ENCODE measurements at regions not wholly inside any gene's neighbourhood (a gene's known extent, or its start where the extent isn't known, plus 50 kb on each side); places are given as distances from the start of the nearest gene placed in this dataset.

DNA sequence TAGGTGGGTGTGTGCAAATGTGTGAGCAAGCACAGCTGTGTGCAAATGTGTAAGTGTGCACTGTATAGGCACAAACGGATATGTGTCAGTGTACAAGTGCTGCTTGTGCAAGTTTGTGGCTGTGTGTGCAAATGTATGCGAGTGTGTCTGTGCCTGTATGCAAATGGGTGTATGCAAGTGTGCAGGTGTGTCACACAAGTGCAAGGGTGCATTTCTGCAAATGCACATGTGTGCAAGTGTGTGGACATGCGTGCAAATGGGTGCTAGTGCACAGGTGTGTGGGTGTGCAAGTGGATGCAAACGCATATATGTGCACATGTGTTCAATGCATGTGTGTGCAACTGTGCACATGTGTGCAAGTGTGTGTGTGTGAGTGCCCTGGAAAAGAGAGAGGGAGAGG is 76.5 kb upstream of the TNRC6C start:
- Histone ChIP-seq H3K27ac (ENCODE audit: low read length) (peak overlapping the region; percentile 99), H3K36me3 (ENCODE audit: control insufficient read depth in 2 of 2, extremely low read depth in 1 of 2, insufficient read depth in 1 of 2, low read length in 1 of 2) (no peaks in the 10 kb centered on the region), H3K27me3 (replicated peaks in 1 of 2; ENCODE audit: control insufficient read depth in 2 of 2, extremely low read depth in 1 of 2, insufficient read depth in 2 of 2, low read length in 1 of 2) (no peaks in the 10 kb centered on the region), H3K9me3 (no peaks in the 10 kb centered on the region), H3K4me1 (ENCODE audit: control insufficient read depth in 1 of 2, extremely low read depth in 1 of 2, insufficient read depth in 2 of 2, low read length in 2 of 2) (peaks cover 48 to 87% of the 10 kb centered on the region in 2 experiments), H3K4me3 (ENCODE audit: control insufficient read depth in 1 of 2, extremely low read depth in 1 of 2, low read length in 1 of 2) (peak overlapping the region; percentile 48 to 66)
- H3K27me3 Mint-ChIP-seq, result no peaks in the 10 kb centered on the region
- peak overlapping the region; percentile 95 to 98 for H3K27ac Mint-ChIP-seq
- peak in 1 of 35 experiments; percentile 8 for DNase-seq
- peak in 2 of 4 experiments; percentile 2 to 5 for ATAC-seq (replicated peaks in 1 of 4)
- no peaks in the 10 kb centered on the region for H3K36me3 Mint-ChIP-seq
- 14% methylated on average over 4 of the region's 4 CpGs for WGBS (ENCODE audit: insufficient coverage)
- peaks cover 91 to 98% (median 91%) of the 10 kb centered on the region in 3 donors for H3K4me1 Mint-ChIP-seq
- ChIA-PET POLR2A (interaction anchor here in 1 of 2 donors (1.2 to 2.6 kb wide), 3 partner anchors 76 to 98 kb away, joined by 7 to 11 read pairs (median 11); partner anchors contain the start of gene TNRC6C), CTCF (interaction anchor here in 1 of 2 donors (0.9 to 1.0 kb wide), 2 partner anchors 39 to 76 kb away, joined by 3 to 5 read pairs; partner anchors contain the start of gene TNRC6C)
- H3K4me3 Mint-ChIP-seq, result peak overlapping the region; percentile 73 to 87 (median 78)
- H3K9me3 Mint-ChIP-seq, result no peaks in the 10 kb centered on the region

DNA sequence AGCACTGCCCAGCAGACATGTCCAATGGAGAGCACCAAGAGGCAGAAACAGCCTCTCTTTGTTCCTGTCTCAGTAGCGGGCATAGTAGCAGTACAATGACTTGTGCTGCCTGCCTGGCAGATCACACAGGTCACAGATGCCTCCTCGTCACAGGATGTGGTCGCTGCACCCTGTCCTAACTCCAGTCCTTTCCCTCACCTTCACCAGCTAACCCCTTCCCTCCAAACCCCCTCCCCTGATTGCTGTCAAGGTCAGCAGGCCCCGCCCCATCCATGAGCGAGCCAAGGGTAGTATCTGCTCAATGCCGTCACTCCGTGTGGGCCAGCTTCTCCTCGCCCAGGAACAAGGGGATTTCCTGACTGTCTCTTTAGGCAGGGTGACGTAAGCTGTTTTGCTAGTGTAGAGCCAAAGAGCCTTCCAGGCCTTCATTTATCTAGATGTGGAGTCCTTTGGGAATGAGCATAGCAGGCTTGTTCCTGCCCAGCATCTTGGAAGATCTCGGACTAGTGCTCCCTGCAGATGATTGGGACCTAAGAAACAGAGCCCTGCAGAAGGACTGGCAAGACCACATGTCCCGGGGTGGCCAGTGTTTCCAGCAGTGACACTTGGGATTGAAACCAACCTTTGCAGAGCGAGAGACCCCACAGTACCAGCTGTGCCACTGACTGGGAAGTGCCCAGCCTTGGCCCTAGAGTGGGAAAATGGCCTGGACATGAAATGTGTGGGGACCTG is 75.9 kb upstream of the TNRC6C start:
- Histone ChIP-seq H3K4me3 (ENCODE audit: control insufficient read depth in 1 of 2, extremely low read depth in 1 of 2, low read length in 1 of 2) (peak overlapping the region; percentile 48 to 66), H3K9me3 (no peaks in the 10 kb centered on the region), H3K27me3 (replicated peaks in 1 of 2; ENCODE audit: control insufficient read depth in 2 of 2, extremely low read depth in 1 of 2, insufficient read depth in 2 of 2, low read length in 1 of 2) (no peaks in the 10 kb centered on the region), H3K36me3 (ENCODE audit: control insufficient read depth in 2 of 2, extremely low read depth in 1 of 2, insufficient read depth in 1 of 2, low read length in 1 of 2) (no peaks in the 10 kb centered on the region), H3K4me1 (ENCODE audit: control insufficient read depth in 1 of 2, extremely low read depth in 1 of 2, insufficient read depth in 2 of 2, low read length in 2 of 2) (peaks cover 43 to 87% of the 10 kb centered on the region in 2 experiments), H3K27ac (ENCODE audit: low read length) (peak overlapping the region; percentile 99)
- Mint-ChIP-seq H3K4me1 (peaks cover 91 to 98% (median 91%) of the 10 kb centered on the region in 3 donors), H3K9me3 (no peaks in the 10 kb centered on the region), H3K27me3 (no peaks in the 10 kb centered on the region), H3K27ac (peak overlapping the region; percentile 95 to 98), H3K36me3 (no peaks in the 10 kb centered on the region), H3K4me3 (peak overlapping the region; percentile 73 to 87 (median 78))
- DNase-seq (peak; percentile 56 to 97 (median 94)), ATAC-seq (replicated peaks in 1 of 4) (peak; percentile 84 to 86 (median 86))
- 24% methylated on average over 12 of the region's 12 CpGs for WGBS (ENCODE audit: insufficient coverage)
- ChIA-PET CTCF (interaction anchor here in 1 of 2 donors (1.0 kb wide), 1 partner anchor 76 kb away, joined by 5 read pairs; the partner anchor contains the start of gene TNRC6C), POLR2A (interaction anchor here (0.6 to 2.6 kb wide), 4 partner anchors 76 to 428 kb away, joined by 3 to 11 read pairs (median 8); partner anchors contain the start of gene TNRC6C (in 2 of the 2))

DNA sequence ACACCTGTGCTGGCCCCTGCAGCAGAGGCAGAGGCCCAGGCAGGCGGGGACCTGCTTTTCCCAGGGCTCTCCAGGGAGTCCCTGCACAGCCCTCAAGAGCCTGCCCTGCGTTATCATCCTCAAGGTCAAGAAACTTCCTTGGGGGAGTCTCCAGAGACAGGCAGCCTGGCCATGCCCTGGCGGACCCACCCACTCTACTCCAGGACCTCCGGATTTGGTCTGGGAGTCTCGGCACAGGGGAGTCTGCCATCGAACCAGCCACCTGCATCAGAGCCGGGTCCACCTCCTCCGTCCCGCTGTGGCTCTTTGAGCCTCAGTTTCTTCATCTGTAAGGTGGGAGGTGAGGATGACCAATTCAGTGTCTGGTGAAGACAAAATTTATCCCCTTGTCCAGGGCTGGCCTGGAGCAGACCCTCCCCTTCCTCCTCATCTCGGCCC is 75.3 kb upstream of the TNRC6C start:
- Histone ChIP-seq H3K27ac (ENCODE audit: low read length) (peak overlapping the region; percentile 99), H3K36me3 (ENCODE audit: control insufficient read depth in 2 of 2, extremely low read depth in 1 of 2, insufficient read depth in 1 of 2, low read length in 1 of 2) (no peaks in the 10 kb centered on the region), H3K9me3 (no peaks in the 10 kb centered on the region), H3K4me3 (ENCODE audit: control insufficient read depth in 1 of 2, extremely low read depth in 1 of 2, low read length in 1 of 2) (no peak overlapping the region), H3K4me1 (ENCODE audit: control insufficient read depth in 1 of 2, extremely low read depth in 1 of 2, insufficient read depth in 2 of 2, low read length in 2 of 2) (peaks cover 42 to 87% of the 10 kb centered on the region in 2 experiments), H3K27me3 (replicated peaks in 1 of 2; ENCODE audit: control insufficient read depth in 2 of 2, extremely low read depth in 1 of 2, insufficient read depth in 2 of 2, low read length in 1 of 2) (no peaks in the 10 kb centered on the region)
- H3K9me3 Mint-ChIP-seq, result no peaks in the 10 kb centered on the region
- DNase-seq (no peak), ATAC-seq (replicated peaks in 1 of 4) (no peak)
- peaks cover 92 to 98% (median 92%) of the 10 kb centered on the region in 3 donors for H3K4me1 Mint-ChIP-seq
- ChIA-PET POLR2A (interaction anchor here (0.6 to 2.6 kb wide), 4 partner anchors 75 to 429 kb away, joined by 3 to 11 read pairs (median 8); partner anchors contain the start of gene TNRC6C (in 2 of the 2)), CTCF (no interaction called here)
- H3K4me3 Mint-ChIP-seq, result peak overlapping the region in 1 of 3 donors; percentile 87
- H3K36me3 Mint-ChIP-seq, result no peaks in the 10 kb centered on the region
- H3K27me3 Mint-ChIP-seq, result no peaks in the 10 kb centered on the region
- H3K27ac Mint-ChIP-seq, result peak overlapping the region; percentile 95 to 98
- WGBS (ENCODE audit: insufficient coverage), result 94% methylated on average over 4 of the region's 10 CpGs

DNA sequence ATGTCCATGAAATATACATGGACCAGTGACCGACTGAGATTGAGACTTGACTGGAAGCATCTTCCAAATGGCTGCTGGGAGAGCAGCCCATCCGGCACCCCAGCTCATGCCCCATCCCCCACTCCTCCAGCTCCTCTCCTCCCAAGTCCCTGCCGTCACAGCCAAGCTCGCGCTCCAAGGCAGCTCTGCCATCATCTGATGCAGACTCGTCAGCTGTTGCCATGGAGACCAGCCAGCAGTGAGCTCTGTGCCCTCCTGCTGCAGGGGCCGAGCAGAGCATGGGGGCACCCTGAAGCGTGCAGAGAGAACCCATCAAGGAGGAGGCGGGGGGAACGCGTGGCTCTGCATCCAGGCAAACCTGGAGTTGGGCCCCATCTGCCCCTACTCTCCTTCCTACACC is 74.5 kb upstream of the TNRC6C start:
- no peaks in the 10 kb centered on the region for H3K9me3 Mint-ChIP-seq
- ChIA-PET CTCF (no interaction called here), POLR2A (interaction anchor here (0.5 to 1.2 kb wide), 3 partner anchors 74 to 76 kb away, joined by 3 to 7 read pairs (median 6); partner anchors contain the start of gene TNRC6C (in 2 of the 2))

DNA sequence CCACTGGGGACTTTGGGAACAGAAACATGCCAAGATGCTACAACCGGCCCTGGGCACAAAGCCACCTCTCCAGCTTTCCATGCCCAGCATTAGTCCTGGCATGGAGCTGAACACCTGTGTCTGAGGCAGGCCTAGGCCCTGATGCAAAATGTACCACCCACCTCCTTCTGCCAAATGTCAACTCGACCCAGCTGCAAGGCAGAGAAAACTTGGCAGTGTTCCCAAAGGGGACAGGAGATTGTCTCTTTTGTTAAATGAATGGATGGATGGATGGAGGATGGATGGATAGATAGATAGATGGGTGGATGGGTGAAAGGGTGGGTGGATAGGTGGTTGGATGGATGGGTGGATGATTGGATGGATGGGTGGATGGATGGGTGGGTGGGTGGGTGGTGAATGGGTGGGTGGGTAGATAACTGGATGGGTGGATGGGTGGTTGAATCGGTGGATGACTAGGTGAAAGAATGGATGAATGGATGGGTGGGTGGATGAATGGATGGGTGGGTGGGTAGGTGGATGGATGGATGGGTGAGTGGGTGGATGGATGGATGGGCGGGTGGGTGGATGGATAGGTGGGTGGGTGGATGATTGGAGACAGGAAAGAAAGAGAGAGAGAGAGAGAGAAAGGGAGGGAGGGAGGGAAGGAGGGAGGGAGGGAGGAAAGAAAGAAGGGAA is 73.4 kb upstream of the TNRC6C start:
- H3K27ac ChIP-seq (ENCODE audit: low read length), result peak overlapping the region; percentile 99
- 100% methylated on average over 2 of the region's 4 CpGs for WGBS (ENCODE audit: insufficient coverage)
- ChIA-PET CTCF (interaction anchor here in 1 of 2 donors (0.7 kb wide), 1 partner anchor 946 kb away, joined by 5 read pairs; no protein-coding TSS in a partner anchor), POLR2A (interaction anchor here in 1 of 2 donors (1.2 kb wide), 1 partner anchor 73 kb away, joined by 7 read pairs; the partner anchor contains the start of gene TNRC6C)
- H3K36me3 ChIP-seq (ENCODE audit: control insufficient read depth in 2 of 2, extremely low read depth in 1 of 2, insufficient read depth in 1 of 2, low read length in 1 of 2), result no peaks in the 10 kb centered on the region
- H3K4me3 Mint-ChIP-seq, result no peak overlapping the region
- no peak for ATAC-seq (replicated peaks in 1 of 4)
- H3K4me3 ChIP-seq (ENCODE audit: control insufficient read depth in 1 of 2, extremely low read depth in 1 of 2, low read length in 1 of 2), result no peak overlapping the region
- no peaks in the 10 kb centered on the region for H3K36me3 Mint-ChIP-seq
- peaks cover 30 to 78% of the 10 kb centered on the region in 2 experiments for H3K4me1 ChIP-seq (ENCODE audit: control insufficient read depth in 1 of 2, extremely low read depth in 1 of 2, insufficient read depth in 2 of 2, low read length in 2 of 2)
- no peaks in the 10 kb centered on the region for H3K27me3 ChIP-seq (replicated peaks in 1 of 2; ENCODE audit: control insufficient read depth in 2 of 2, extremely low read depth in 1 of 2, insufficient read depth in 2 of 2, low read length in 1 of 2)
- H3K27ac Mint-ChIP-seq, result peak overlapping the region; percentile 95 to 98
- no peaks in the 10 kb centered on the region for H3K9me3 Mint-ChIP-seq
- H3K9me3 ChIP-seq, result no peaks in the 10 kb centered on the region
- H3K4me1 Mint-ChIP-seq, result peaks cover 78 to 92% (median 84%) of the 10 kb centered on the region in 3 donors
- H3K27me3 Mint-ChIP-seq, result no peaks in the 10 kb centered on the region
- DNase-seq, result no peak

More for the DNA sequence above, 74.5 kb upstream of the TNRC6C start:
- Mint-ChIP-seq H3K4me1 (peaks cover 88 to 98% (median 91%) of the 10 kb centered on the region in 3 donors), H3K27me3 (no peaks in the 10 kb centered on the region), H3K4me3 (peak overlapping the region in 1 of 3 donors; percentile 65), H3K27ac (peak overlapping the region; percentile 95 to 98), H3K36me3 (no peaks in the 10 kb centered on the region)
- Histone ChIP-seq H3K4me1 (ENCODE audit: control insufficient read depth in 1 of 2, extremely low read depth in 1 of 2, insufficient read depth in 2 of 2, low read length in 2 of 2) (peaks cover 39 to 87% of the 10 kb centered on the region in 2 experiments), H3K27ac (ENCODE audit: low read length) (peak overlapping the region; percentile 99), H3K36me3 (ENCODE audit: control insufficient read depth in 2 of 2, extremely low read depth in 1 of 2, insufficient read depth in 1 of 2, low read length in 1 of 2) (no peaks in the 10 kb centered on the region), H3K27me3 (replicated peaks in 1 of 2; ENCODE audit: control insufficient read depth in 2 of 2, extremely low read depth in 1 of 2, insufficient read depth in 2 of 2, low read length in 1 of 2) (no peaks in the 10 kb centered on the region), H3K9me3 (no peaks in the 10 kb centered on the region), H3K4me3 (ENCODE audit: control insufficient read depth in 1 of 2, extremely low read depth in 1 of 2, low read length in 1 of 2) (no peak overlapping the region)
- 93% methylated on average over 11 of the region's 11 CpGs for WGBS (ENCODE audit: insufficient coverage)
- DNase-seq (peak in 22 of 35 experiments; percentile 21 to 70 (median 46)), ATAC-seq (replicated peaks in 1 of 4) (no peak)
